Panc1 (cell line): ENCODE measurements at regions not wholly inside any gene's neighbourhood (a gene's known extent, or its start where the extent isn't known, plus 50 kb on each side); places are given as distances from the start of the nearest gene placed in this dataset.
"Not testable (repeated sequence)": the region's sequence is repeated elsewhere in the genome, so short reads cannot be mapped to it uniquely, and the experiment has no call there.

Source experiments
- ATAC-seq: fragments of 200-7000 bp; cut with Tn5 transposase; 2 replicates; pipeline ENCODE4 v1.9.1; 2020; ENCODE audit warnings: mild to moderate bottlenecking, moderate library complexity
- BruUV-seq: library from RNA; stranded (reverse); fragments of 400-500 nt; replicated peaks from 2 replicates; lab custom pipeline; 2021; lab: Mats Ljungman, UMichigan
- CTCF ChIA-PET: fragments of 300-600 bp; sonication (Branson Sonifier 250); formaldehyde crosslinking; loops from one replicate; lab custom pipeline; 2022; ENCODE audit warnings: antibody characterized with exemption; lab: Charles Lee
- POLR2A ChIA-PET: fragments of 300-600 bp; sonication (Branson Sonifier 250); formaldehyde crosslinking; loops from one replicate; lab custom pipeline; 2022; ENCODE audit warnings: antibody characterized with exemption; lab: Charles Lee
- DNase-seq: peaks from one replicate; pipeline ENCODE4 v3.0.0-alpha.2; 2010; ENCODE audit warnings: low read depth, low spot score
- H3K27ac ChIP-seq: 2 replicates; pipeline ENCODE4 v1.5.1; 2011; ENCODE audit warnings: mild to moderate bottlenecking, low read length, inconsistent platforms
- H3K27me3 ChIP-seq: fragments of 200-500 bp; sonication (Bioruptor generic); 2 replicates; pipeline ENCODE4 v1.6.0; 2014; ENCODE audit warnings: low read length, inconsistent platforms; ENCODE audit not compliant: control insufficient read depth, insufficient read depth
- H3K36me3 ChIP-seq: fragments of 200-500 bp; sonication (Bioruptor generic); 2 replicates; pipeline ENCODE4 v1.5.1; 2014; ENCODE audit warnings: inconsistent platforms, mild to moderate bottlenecking, low read length, moderate library complexity; ENCODE audit not compliant: control insufficient read depth, insufficient read depth
- H3K4me1 ChIP-seq: 2 replicates; pipeline ENCODE4 v1.5.1; 2011; ENCODE audit warnings: inconsistent platforms, mild to moderate bottlenecking, low read length, moderate library complexity; ENCODE audit not compliant: control insufficient read depth, insufficient read depth
- H3K4me3 ChIP-seq, 2 experiments: 2 replicates each; pipeline ENCODE4 v1.5.1; 2011 to 2012; ENCODE audit warnings: low read depth in 2 of 2, low read length in 2 of 2, mild to moderate bottlenecking in 2 of 2, inconsistent platforms in 1 of 2, moderate library complexity in 1 of 2
- H3K9me3 ChIP-seq: fragments of 200-500 bp; sonication (Bioruptor generic); 2 replicates; pipeline ENCODE4 v1.5.1; 2014; ENCODE audit warnings: low read depth, mild to moderate bottlenecking, inconsistent platforms, low read length, moderate library complexity; ENCODE audit not compliant: control insufficient read depth, insufficient read depth
- in situ Hi-C: cut with HindIII; loops from 2 replicates; pipeline ENCODE4 v1.10.0; 2016; ENCODE audit warnings: low sequenced_read_pairs, low pct_unique_long_range_greater_than_20kb
- intact Hi-C: fragments of 100-400 bp; cut with micrococcal nuclease; formaldehyde crosslinking; loops from one replicate; pipeline ENCODE4 v1.10.0; 2022; ENCODE audit not compliant: unreplicated experiment

DNA sequence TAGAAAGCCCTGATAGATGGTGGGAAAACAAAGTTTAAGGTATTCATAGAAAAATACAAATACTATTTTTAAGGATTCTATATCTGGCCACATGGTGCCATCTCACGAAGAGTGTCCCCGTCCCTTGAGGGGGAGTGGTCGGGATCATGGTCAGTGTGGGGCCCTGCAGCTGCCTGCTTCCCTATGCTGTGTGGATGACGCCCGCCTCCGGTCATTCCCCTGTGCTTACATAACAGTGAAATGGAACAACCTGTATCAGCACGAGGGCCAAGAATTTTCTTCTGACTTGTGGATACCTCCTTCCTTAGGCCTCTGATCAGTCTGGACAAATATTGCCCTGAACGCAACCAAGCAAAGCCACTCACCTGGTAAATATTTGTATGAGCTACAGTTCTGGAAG is 2724.1 kb upstream of the TPTE start:
- intact Hi-C loops, H3K36me3 ChIP-seq, H3K27me3 ChIP-seq, POLR2A ChIA-PET, in situ Hi-C loops, H3K9me3 ChIP-seq, H3K4me1 ChIP-seq, H3K4me3 ChIP-seq, ATAC-seq, CTCF ChIA-PET, DNase-seq, BruUV-seq, H3K27ac ChIP-seq: not testable (repeated sequence)

GRCh38 chr21:7798446-7798845 is 2722.9 kb upstream of the TPTE start:
- DNase-seq, H3K9me3 ChIP-seq, ATAC-seq, H3K4me1 ChIP-seq, H3K4me3 ChIP-seq, H3K36me3 ChIP-seq, BruUV-seq, CTCF ChIA-PET, intact Hi-C loops, H3K27me3 ChIP-seq, H3K27ac ChIP-seq, in situ Hi-C loops, POLR2A ChIA-PET: not testable (repeated sequence)

DNA sequence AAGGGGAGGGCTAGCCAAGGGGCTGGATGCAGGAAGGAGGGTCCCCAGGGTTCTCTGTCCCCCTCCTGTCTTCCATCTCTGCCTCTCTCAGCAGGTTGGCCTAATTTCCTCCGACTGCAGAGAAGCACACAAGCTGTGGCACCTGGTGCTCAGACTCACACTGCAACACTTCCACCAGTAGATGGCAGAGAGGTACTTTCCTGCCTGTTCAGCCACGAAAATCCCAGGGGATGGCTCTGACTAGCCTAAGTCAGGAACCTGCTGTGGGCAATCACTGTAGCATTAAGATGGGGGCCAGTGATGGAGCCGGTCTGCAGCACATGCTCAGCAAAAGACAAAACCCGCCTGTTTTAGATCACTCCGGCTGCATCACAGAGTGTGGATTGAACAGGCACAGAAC is 2721.7 kb upstream of the TPTE start:
- 0 out of 2 replicates have a peak, but pooled peaks have one; percentile 51 for ATAC-seq
- CTCF ChIA-PET, intact Hi-C loops, DNase-seq, in situ Hi-C loops, H3K27me3 ChIP-seq, H3K9me3 ChIP-seq, H3K36me3 ChIP-seq, H3K4me3 ChIP-seq, POLR2A ChIA-PET, H3K4me1 ChIP-seq, H3K27ac ChIP-seq, BruUV-seq: not testable (repeated sequence)

DNA sequence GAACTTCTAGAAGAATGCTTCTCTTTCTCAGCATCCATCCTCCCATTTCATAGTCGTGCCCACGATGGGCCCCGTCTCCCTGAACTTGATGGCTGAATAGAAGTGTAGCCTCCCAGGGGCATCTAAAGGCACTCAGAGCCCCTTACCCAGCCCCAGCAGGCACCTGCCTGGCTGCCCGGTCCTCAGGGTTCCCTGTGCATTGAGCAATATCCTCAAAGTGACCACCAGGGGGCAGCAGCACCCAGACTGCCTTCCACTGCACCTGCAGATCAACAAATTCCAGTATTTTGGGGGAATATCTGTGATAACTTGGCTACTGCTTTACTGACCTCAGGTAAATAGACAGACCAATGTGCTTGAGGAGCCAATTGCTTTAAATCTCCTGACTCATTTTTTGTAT is 2707.9 kb upstream of the TPTE start:
- H3K4me1 ChIP-seq, CTCF ChIA-PET, DNase-seq, BruUV-seq, H3K36me3 ChIP-seq, POLR2A ChIA-PET, H3K27ac ChIP-seq, H3K4me3 ChIP-seq, in situ Hi-C loops, H3K9me3 ChIP-seq, H3K27me3 ChIP-seq, intact Hi-C loops: not testable (repeated sequence)
- peak; percentile 78; the same call in 1 of the 2 replicates for ATAC-seq

DNA sequence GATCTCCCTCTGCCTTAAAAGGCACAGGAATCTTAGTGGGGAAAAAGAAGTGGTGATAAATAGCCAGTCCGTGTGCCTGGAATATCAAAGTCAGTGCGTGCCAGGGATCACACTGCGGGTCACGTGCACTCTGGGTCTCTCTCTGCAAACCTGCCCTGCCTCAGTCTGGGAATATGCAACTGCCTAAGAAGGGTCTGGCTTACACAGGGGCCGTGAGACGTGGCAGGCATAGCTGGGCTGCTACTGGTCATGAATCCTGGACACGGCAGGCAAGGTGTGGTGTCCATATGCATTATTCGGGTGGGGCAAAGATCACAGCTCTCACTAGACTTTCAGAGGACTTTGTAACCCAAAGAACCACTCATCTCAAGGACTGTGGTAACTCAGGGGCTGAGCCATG is 2704.4 kb upstream of the TPTE start:
- POLR2A ChIA-PET, in situ Hi-C loops, H3K4me3 ChIP-seq, DNase-seq, ATAC-seq, H3K4me1 ChIP-seq, H3K36me3 ChIP-seq, H3K27ac ChIP-seq, H3K27me3 ChIP-seq, CTCF ChIA-PET, intact Hi-C loops, H3K9me3 ChIP-seq, BruUV-seq: not testable (repeated sequence)

DNA sequence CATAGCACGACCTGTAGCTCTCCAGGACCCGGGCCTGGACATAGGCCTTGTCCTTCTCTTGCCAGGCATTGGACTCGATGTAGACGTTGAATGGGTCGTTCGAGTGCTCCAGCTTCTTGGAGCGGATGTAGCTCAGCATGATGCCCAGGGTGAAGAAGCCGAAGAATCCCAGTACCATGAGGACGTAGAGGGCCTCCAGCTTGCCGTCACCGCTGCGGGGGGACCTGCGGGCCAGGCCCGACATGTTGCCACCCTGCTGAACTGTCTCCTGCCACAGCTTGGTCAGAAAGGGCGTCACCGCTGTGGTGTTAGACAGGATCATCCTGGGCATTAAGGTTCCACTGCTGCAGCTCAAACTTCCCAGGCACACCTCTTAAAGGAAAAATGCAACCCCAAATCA is 2702.1 kb upstream of the TPTE start:
- H3K4me1 ChIP-seq, in situ Hi-C loops, CTCF ChIA-PET, POLR2A ChIA-PET, H3K36me3 ChIP-seq, H3K4me3 ChIP-seq, H3K27ac ChIP-seq, intact Hi-C loops, H3K27me3 ChIP-seq, DNase-seq, ATAC-seq, BruUV-seq, H3K9me3 ChIP-seq: not testable (repeated sequence)

GRCh38 chr21:7825627-7826026 is 2695.8 kb upstream of the TPTE start:
- ATAC-seq, intact Hi-C loops, H3K27ac ChIP-seq: not testable (repeated sequence)

GRCh38 chr21:7826174-7826573 is 2695.2 kb upstream of the TPTE start:
- CTCF ChIA-PET, intact Hi-C loops, H3K36me3 ChIP-seq, H3K27me3 ChIP-seq, H3K27ac ChIP-seq, H3K9me3 ChIP-seq, ATAC-seq, DNase-seq, H3K4me1 ChIP-seq, POLR2A ChIA-PET, BruUV-seq, H3K4me3 ChIP-seq, in situ Hi-C loops: not testable (repeated sequence)

More at GRCh38 chr21:7825627-7826026, 2695.8 kb upstream of the TPTE start:
- H3K36me3 ChIP-seq, H3K4me3 ChIP-seq, DNase-seq, POLR2A ChIA-PET, H3K9me3 ChIP-seq, H3K4me1 ChIP-seq, H3K27me3 ChIP-seq, CTCF ChIA-PET, BruUV-seq, in situ Hi-C loops: not testable (repeated sequence)
